Kidney (tissue), 13 donors: ENCODE measurements at regions not wholly inside any gene's neighbourhood (a gene's known extent, or its start where the extent isn't known, plus 50 kb on each side); places are given as distances from the start of the nearest gene placed in this dataset.
A peak's percentile ranks its signal among the peaks of the same experiment; 100 is the strongest.

Experiments
- DNase-seq, 5 donors: peaks; one replicate each; pipeline ENCODE4 v3.0.0-alpha.2; 2013 to 2020
- FAIRE-seq: peaks from 2 replicates; lab custom pipeline; 2012; peaks lifted over from hg19 to GRCh38; lab: Jason Lieb, UNC
- H3K27ac ChIP-seq, 2 donors: one replicate each; pipeline ENCODE4 v1.7.0; 2013; ENCODE audit warnings: low read depth in 2 of 2, low read length in 2 of 2, inconsistent platforms in 1 of 2
- H3K27me3 ChIP-seq: one replicate; pipeline ENCODE4 v1.7.1; 2013; ENCODE audit warnings: low read length, inconsistent platforms; ENCODE audit not compliant: control insufficient read depth, insufficient read depth
- H3K36me3 ChIP-seq, 3 donors: one replicate each; pipeline versions ENCODE4 v1.7.0 to v1.7.1; 2013; ENCODE audit warnings: low read length in 3 of 3, control low read depth in 1 of 3, inconsistent platforms in 1 of 3; ENCODE audit not compliant: insufficient read depth in 3 of 3, control insufficient read depth in 2 of 3
- H3K4me1 ChIP-seq, 3 donors: one replicate each; pipeline versions ENCODE4 v1.7.0 to v1.7.1; 2013; ENCODE audit warnings: low read length in 3 of 3, inconsistent platforms in 1 of 3, low read depth in 1 of 3; ENCODE audit not compliant: control insufficient read depth in 2 of 3, insufficient read depth in 2 of 3
- H3K4me3 ChIP-seq, 3 donors: one replicate each; pipeline versions ENCODE4 v1.7.0 to v1.8.1; 2013; ENCODE audit warnings: low read length in 3 of 3, control low read depth in 1 of 3, inconsistent platforms in 1 of 3
- H3K9ac ChIP-seq, 3 donors: one replicate each; pipeline versions ENCODE4 v1.7.0 to v1.7.1; 2013; ENCODE audit warnings: low read length in 3 of 3, control low read depth in 1 of 3, inconsistent platforms in 1 of 3
- H3K9me3 ChIP-seq, 3 donors: one replicate each; pipeline versions ENCODE4 v1.7.0 to v1.7.1; 2013; ENCODE audit warnings: low read length in 3 of 3, control low read depth in 1 of 3, inconsistent platforms in 1 of 3; ENCODE audit not compliant: control insufficient read depth in 2 of 3, insufficient read depth in 1 of 3
- CTCF ChIP-seq: IDR thresholded peaks from 3 replicates; pipeline ENCODE4 v1.5.1; 2012; ENCODE audit warnings: mild to moderate bottlenecking, moderate library complexity, borderline replicate concordance; ENCODE audit not compliant: insufficient read depth; ENCODE audit errors: extremely low read depth
- intact Hi-C: fragments of 100-400 bp; cut with DNase I; formaldehyde crosslinking; loops from one replicate; pipeline ENCODE4 v1.11.1; 2022
- donor health status: control.
- donor health status: control.
- donor health status: control.
- donor health status: control.
- donor health status: control.
- donor health status: DM: yes; HTN: yes; CAD: no.
- donor health status: Normal renal cell carcinoma (clear cell type).

- no peak for DNase-seq
- Histone ChIP-seq H3K4me1 (no peaks in the 10 kb centered on the region), H3K27me3 (no peaks in the 10 kb centered on the region), H3K36me3 (no peaks in the 10 kb centered on the region), H3K27ac (no peak overlapping the region), H3K9me3 (no peaks in the 10 kb centered on the region), H3K9ac (no peak overlapping the region), H3K4me3 (no peak overlapping the region)
- no peak for TF ChIP-seq CTCF
- no peak for FAIRE-seq
- intact Hi-C loops = no loop called here
These were observed 73.8 kb upstream of the TJP1 start for GRCh38 chr15:29896062-29896461.

GRCh38 chr15:29891096-29891457 lies 68.8 kb upstream of the TJP1 start:
- no peak for FAIRE-seq
- no peak for DNase-seq
- Histone ChIP-seq H3K4me3 (no peak overlapping the region), H3K27me3 (no peaks in the 10 kb centered on the region), H3K9me3 (no peaks in the 10 kb centered on the region), H3K36me3 (no peaks in the 10 kb centered on the region), H3K4me1 (peaks cover 0 to 4% (median 0%) of the 10 kb centered on the region in 3 donors), H3K27ac (no peak overlapping the region), H3K9ac (no peak overlapping the region)
- no peak for TF ChIP-seq CTCF
- intact Hi-C loops = no loop called here

- Histone ChIP-seq H3K4me3 (no peak overlapping the region), H3K36me3 (no peaks in the 10 kb centered on the region), H3K9ac (no peak overlapping the region), H3K9me3 (no peaks in the 10 kb centered on the region), H3K27me3 (no peaks in the 10 kb centered on the region), H3K27ac (no peak overlapping the region), H3K4me1 (peaks cover 0 to 4% (median 0%) of the 10 kb centered on the region in 3 donors)
- no peak for TF ChIP-seq CTCF
- FAIRE-seq (no peak), DNase-seq (peak in 1 of 5 donors; percentile 15)
- intact Hi-C loops = no loop called here
These were observed 68.2 kb upstream of the TJP1 start for GRCh38 chr15:29890336-29891095.
